AG10803 (cell line): ENCODE measurements at regions not wholly inside any gene's neighbourhood (a gene's known extent, or its start where the extent isn't known, plus 50 kb on each side); places are given as distances from the start of the nearest gene placed in this dataset.

Source experiments
- DNase-seq: peaks from one replicate; pipeline ENCODE4 v3.0.0; 2010; ENCODE audit warnings: low read depth
- H3K4me3 ChIP-seq: 2 replicates; pipeline ENCODE4 v1.5.1; 2011; ENCODE audit warnings: mild to moderate bottlenecking, low read length, control low read depth
- CTCF ChIP-seq: conservative IDR thresholded peaks from 2 replicates; pipeline ENCODE4 v1.5.1; 2011; ENCODE audit warnings: mild to moderate bottlenecking, low read length, control low read depth, inconsistent platforms

- no peak overlapping the region for H3K4me3 ChIP-seq
- DNase-seq = no peak
- no peak for TF ChIP-seq CTCF
Measured at GRCh38 chr3:59285560-59285959, 235.7 kb upstream of the CFAP20DC start.

GRCh38 chr3:59284926-59285325, 235.1 kb upstream of the CFAP20DC start:
- no peak for TF ChIP-seq CTCF
- no peak overlapping the region for H3K4me3 ChIP-seq
- no peak for DNase-seq

- no peak overlapping the region for H3K4me3 ChIP-seq
- no peak for TF ChIP-seq CTCF
- DNase-seq = no peak
Measured at GRCh38 chr3:59280113-59280512, 230.3 kb upstream of the CFAP20DC start.

- no peak overlapping the region for H3K4me3 ChIP-seq
- TF ChIP-seq CTCF = no peak
- no peak for DNase-seq
Measured at GRCh38 chr3:59277816-59278215, 228.0 kb upstream of the CFAP20DC start.

- DNase-seq = no peak
- no peak overlapping the region for H3K4me3 ChIP-seq
Measured at GRCh38 chr3:59277201-59277600, 227.4 kb upstream of the CFAP20DC start.

GRCh38 chr3:59273976-59274375, 224.2 kb upstream of the CFAP20DC start:
- no peak for TF ChIP-seq CTCF
- no peak overlapping the region for H3K4me3 ChIP-seq
- DNase-seq = peak; percentile 83

More at GRCh38 chr3:59277201-59277600, 227.4 kb upstream of the CFAP20DC start:
- no peak for TF ChIP-seq CTCF

- no peak for TF ChIP-seq CTCF
- no peak overlapping the region for H3K4me3 ChIP-seq
- DNase-seq = no peak
Measured at GRCh38 chr3:59271971-59272370, 222.1 kb upstream of the CFAP20DC start.
